ENCODE measurements at regions not wholly inside any gene's neighbourhood (a gene's known extent, or its start where the extent isn't known, plus 50 kb on each side); places are given as distances from the start of the nearest gene placed in this dataset.

GRCh38 chr1:96498744-96499340 lies 222.7 kb upstream of the PTBP2 start:
- DNase-seq (ENCODE audit: low read depth), result no peak
- no peak overlapping the region for H3K4me3 ChIP-seq (ENCODE audit: low read depth, low read length)
- no peak for TF ChIP-seq CTCF (IDR thresholded peaks at IDR 0.05; ENCODE audit: control insufficient read depth, extremely low read depth, insufficient read depth)

DNA sequence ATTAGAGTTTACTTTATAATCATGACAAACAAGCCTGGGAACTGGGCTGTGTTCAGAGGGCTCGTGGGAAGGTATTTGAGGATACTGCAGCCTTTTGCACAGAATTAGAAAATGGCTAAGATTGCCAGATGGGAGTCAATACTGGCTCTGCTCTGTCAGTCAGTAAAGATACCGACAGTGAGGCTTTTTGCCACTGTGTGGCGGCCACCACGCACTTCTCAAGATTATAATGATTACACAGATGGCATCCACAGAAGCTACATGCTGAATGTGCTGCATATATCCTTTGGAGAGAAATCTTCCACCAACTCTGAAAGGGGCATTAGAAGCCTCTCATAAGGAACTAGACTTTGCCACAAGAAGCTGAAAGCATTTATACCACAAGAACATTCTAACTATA lies 213.4 kb upstream of the PTBP2 start:
- no peak overlapping the region for H3K4me3 ChIP-seq (ENCODE audit: low read depth, low read length)
- DNase-seq (ENCODE audit: low read depth), result no peak
- no peak for TF ChIP-seq CTCF (IDR thresholded peaks at IDR 0.05; ENCODE audit: control insufficient read depth, extremely low read depth, insufficient read depth)

DNA sequence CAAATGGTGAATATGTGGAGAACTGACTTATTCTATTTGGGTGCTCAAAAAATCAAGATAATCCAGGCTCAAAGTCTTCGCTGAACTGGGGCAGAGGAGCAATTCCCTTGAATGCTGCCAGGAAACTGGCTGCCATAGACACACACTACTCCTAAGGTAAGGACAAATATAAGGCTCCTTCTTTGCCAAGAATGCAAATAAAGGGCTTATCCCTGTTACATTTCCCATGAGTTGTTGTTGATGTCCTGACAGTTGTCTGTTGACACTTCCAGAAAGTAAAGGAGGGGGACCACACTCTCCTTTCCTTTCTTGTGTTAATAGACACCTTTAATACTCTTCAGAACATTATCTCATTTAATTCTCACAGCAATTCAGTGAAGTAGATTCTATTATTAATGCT lies 212.2 kb upstream of the PTBP2 start:
- peak; percentile 84 for DNase-seq (ENCODE audit: low read depth)

GRCh38 chr1:96509951-96510350 lies 211.6 kb upstream of the PTBP2 start:
- DNase-seq (ENCODE audit: low read depth), result no peak
- H3K4me3 ChIP-seq (ENCODE audit: low read depth, low read length), result no peak overlapping the region
- no peak for TF ChIP-seq CTCF (IDR thresholded peaks at IDR 0.05; ENCODE audit: control insufficient read depth, extremely low read depth, insufficient read depth)

More for the DNA sequence above, 212.2 kb upstream of the PTBP2 start:
- H3K4me3 ChIP-seq (ENCODE audit: low read depth, low read length), result no peak overlapping the region
- no peak for TF ChIP-seq CTCF (IDR thresholded peaks at IDR 0.05; ENCODE audit: control insufficient read depth, extremely low read depth, insufficient read depth)

- DNase-seq (ENCODE audit: low read depth), result no peak
- no peak overlapping the region for H3K4me3 ChIP-seq (ENCODE audit: low read depth, low read length)
- TF ChIP-seq CTCF (IDR thresholded peaks at IDR 0.05; ENCODE audit: control insufficient read depth, extremely low read depth, insufficient read depth), result no peak
Measured at GRCh38 chr1:96510391-96510790, 211.2 kb upstream of the PTBP2 start.

GRCh38 chr1:96510911-96511310 lies 210.7 kb upstream of the PTBP2 start:
- DNase-seq (ENCODE audit: low read depth), result peak; percentile 94
- no peak for TF ChIP-seq CTCF (IDR thresholded peaks at IDR 0.05; ENCODE audit: control insufficient read depth, extremely low read depth, insufficient read depth)

DNA sequence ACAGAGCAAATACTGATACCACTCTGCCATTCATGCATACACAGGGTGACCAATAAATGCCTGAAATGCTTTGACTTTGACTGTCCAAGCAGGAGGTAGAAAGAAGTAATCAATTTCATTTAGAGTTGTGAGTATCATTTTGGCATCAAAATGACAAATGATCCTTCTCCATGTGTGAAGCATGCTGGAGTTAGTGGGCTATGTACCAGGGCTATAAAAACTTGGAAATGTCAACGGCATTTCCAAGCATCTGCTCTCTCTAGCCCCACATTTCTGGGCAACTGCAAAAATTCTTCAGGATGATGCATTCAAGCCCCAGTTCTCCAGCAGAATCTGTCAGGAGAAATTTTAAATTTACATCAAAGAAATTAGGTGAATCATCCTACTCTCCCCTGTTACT lies 208.4 kb upstream of the PTBP2 start:
- TF ChIP-seq CTCF (IDR thresholded peaks at IDR 0.05; ENCODE audit: control insufficient read depth, extremely low read depth, insufficient read depth), result no peak
- DNase-seq (ENCODE audit: low read depth), result no peak
- no peak overlapping the region for H3K4me3 ChIP-seq (ENCODE audit: low read depth, low read length)

More at GRCh38 chr1:96510911-96511310, 210.7 kb upstream of the PTBP2 start:
- H3K4me3 ChIP-seq (ENCODE audit: low read depth, low read length), result no peak overlapping the region
